H1 (cell line): ENCODE measurements at regions not wholly inside any gene's neighbourhood (a gene's known extent, or its start where the extent isn't known, plus 50 kb on each side); places are given as distances from the start of the nearest gene placed in this dataset.

Experiments
- CREB1 ChIP-seq: IDR thresholded peaks from 2 replicates; pipeline ENCODE4 v1.6.1; 2012; ENCODE audit warnings: inconsistent platforms
- CTCF ChIP-seq, 3 experiments: IDR thresholded peaks; 1 replicate in 2 of 3; 2 replicates in 1 of 3; pipeline versions ENCODE4 v1.5.1 to v1.6.1; 2011; ENCODE audit warnings: low read length in 3 of 3, mild to moderate bottlenecking in 3 of 3, inconsistent platforms in 2 of 3, low read depth in 1 of 3, moderate library complexity in 1 of 3; ENCODE audit not compliant: insufficient read depth in 1 of 3; ENCODE audit errors: control extremely low read depth in 1 of 3
- HDAC2 ChIP-seq, 2 experiments: fragments of 300-600 bp in 1 of 2; sonication (generic) in 1 of 2; IDR thresholded peaks; 2 replicates each; pipeline ENCODE4 v1.6.1; 2011 to 2012; ENCODE audit warnings: low read depth in 2 of 2, low read length in 2 of 2, mild to moderate bottlenecking in 2 of 2, moderate library complexity in 2 of 2, borderline replicate concordance in 1 of 2, inconsistent platforms in 1 of 2
- POLR2A ChIP-seq, 2 experiments: IDR thresholded peaks; 1 replicate in 1 of 2; 2 replicates in 1 of 2; pipeline ENCODE4 v1.6.1; 2011; ENCODE audit warnings: low read depth in 2 of 2, low read length in 2 of 2, mild to moderate bottlenecking in 2 of 2; ENCODE audit errors: control extremely low read depth in 1 of 2

DNA sequence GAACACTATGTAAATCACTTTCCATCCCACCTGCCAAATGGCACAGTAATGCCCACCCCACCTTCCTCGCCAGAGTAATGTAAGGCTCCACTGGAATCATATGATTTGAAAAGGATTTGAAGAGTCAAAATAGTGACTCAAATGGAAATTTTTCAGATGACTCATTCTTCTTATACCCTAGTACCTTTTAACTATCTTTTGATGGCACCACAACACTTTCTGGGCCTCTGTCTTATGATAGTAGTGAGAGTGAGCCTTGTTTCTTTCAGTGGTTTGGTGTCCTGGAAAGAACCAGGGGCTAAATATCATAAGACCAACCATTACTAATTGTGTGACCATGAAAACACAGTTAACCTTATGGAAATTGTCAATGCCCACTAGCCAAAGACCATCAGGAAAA lies 235.4 kb upstream of the SLC14A2 start:
- TF ChIP-seq POLR2A (IDR thresholded peaks at IDR 0.05; ENCODE audit: control extremely low read depth in 1 of 2, low read depth in 2 of 2, low read length in 2 of 2) (no peak), CREB1 (no peak), CTCF (IDR thresholded peaks at IDR 0.05; ENCODE audit: control extremely low read depth in 1 of 3, insufficient read depth in 1 of 3, low read depth in 1 of 3, low read length in 3 of 3) (no peak), HDAC2 (IDR thresholded peaks at IDR 0.05; ENCODE audit: borderline replicate concordance in 1 of 2, low read depth in 2 of 2, low read length in 2 of 2) (no peak)
